GM23338 (cell line): ENCODE measurements at regions not wholly inside any gene's neighbourhood (a gene's known extent, or its start where the extent isn't known, plus 50 kb on each side); places are given as distances from the start of the nearest gene placed in this dataset.

ENCODE experiments used
- ATAC-seq: fragments of 200-7000 bp; cut with Tn5 transposase; 3 replicates; pipeline ENCODE4 v1.9.1; 2020
- DNase-seq: peaks from one replicate; pipeline ENCODE4 v3.0.0-alpha.2; 2015; ENCODE audit warnings: low spot score
- H2AFZ ChIP-seq: fragments of 200-600 bp; sonication (generic); 2 replicates; pipeline ENCODE4 v1.8.0; 2016; ENCODE audit warnings: antibody characterized with exemption, mild to moderate bottlenecking, moderate library complexity
- H3F3A ChIP-seq: fragments of 200-600 bp; sonication (generic); replicated peaks from 2 replicates; pipeline ENCODE4 v1.8.0; 2017; ENCODE audit warnings: antibody characterized with exemption, mixed run types, low read depth
- H3K27ac ChIP-seq: fragments of 200-600 bp; sonication (generic); 2 replicates; pipeline ENCODE4 v1.6.1; 2016; ENCODE audit warnings: low read depth
- H3K27me3 ChIP-seq: fragments of 200-600 bp; sonication (generic); 2 replicates; pipeline ENCODE4 v1.8.0; 2016; ENCODE audit warnings: mild to moderate bottlenecking, mixed run types, moderate library complexity; ENCODE audit not compliant: insufficient read depth
- H3K36me3 ChIP-seq: fragments of 200-600 bp; sonication (generic); 2 replicates; pipeline ENCODE4 v1.8.0; 2016; ENCODE audit warnings: mild to moderate bottlenecking; ENCODE audit not compliant: insufficient read depth
- H3K4me1 ChIP-seq: fragments of 200-600 bp; sonication (generic); 2 replicates; pipeline ENCODE4 v1.8.0; 2016; ENCODE audit warnings: mild to moderate bottlenecking, moderate library complexity; ENCODE audit not compliant: insufficient read depth
- H3K4me2 ChIP-seq: fragments of 200-600 bp; sonication (generic); 2 replicates; pipeline ENCODE4 v1.7.1; 2017; ENCODE audit warnings: mixed run types
- H3K4me3 ChIP-seq: fragments of 200-600 bp; sonication (generic); 2 replicates; pipeline ENCODE4 v1.6.1; 2016; ENCODE audit warnings: mixed run types
- H3K79me2 ChIP-seq: fragments of 200-600 bp; sonication (generic); replicated peaks from 2 replicates; pipeline ENCODE4 v1.8.0; 2017; ENCODE audit warnings: mild to moderate bottlenecking; ENCODE audit not compliant: insufficient read depth
- H3K9me2 ChIP-seq: fragments of 200-600 bp; sonication (generic); 2 replicates; pipeline ENCODE4 v1.8.0; 2017; ENCODE audit not compliant: insufficient read depth
- H4K20me1 ChIP-seq: fragments of 200-600 bp; sonication (generic); replicated peaks from 2 replicates; pipeline ENCODE4 v1.8.0; 2017; ENCODE audit warnings: mild to moderate bottlenecking; ENCODE audit not compliant: insufficient read depth
- H3K27ac Mint-ChIP-seq: 2 replicates; pipeline ENCODE4 v1.8.0; 2020; ENCODE audit warnings: inconsistent platforms, mild to moderate bottlenecking, moderate library complexity, mixed read lengths
- H3K27me3 Mint-ChIP-seq: 3 replicates; pipeline ENCODE4 v1.8.0; 2022; ENCODE audit warnings: low read depth, mild to moderate bottlenecking, moderate library complexity, mixed read lengths, inconsistent platforms; ENCODE audit not compliant: insufficient read depth, poor library complexity
- H3K36me3 Mint-ChIP-seq: 3 replicates; pipeline ENCODE4 v1.8.0; 2021; ENCODE audit warnings: low read depth, mild to moderate bottlenecking, inconsistent platforms, moderate library complexity, mixed read lengths
- H3K4me1 Mint-ChIP-seq: 3 replicates; pipeline ENCODE4 v1.8.0; 2020; ENCODE audit warnings: mild to moderate bottlenecking, inconsistent platforms, mixed read lengths
- H3K4me3 Mint-ChIP-seq: 3 replicates; pipeline ENCODE4 v1.8.0; 2021; ENCODE audit warnings: moderate library complexity, mild to moderate bottlenecking, inconsistent platforms, mixed read lengths
- H3K9me3 Mint-ChIP-seq: 3 replicates; pipeline ENCODE4 v1.8.0; 2020; ENCODE audit warnings: moderate library complexity, mild to moderate bottlenecking, inconsistent platforms, mixed read lengths
- CREB1 ChIP-seq: fragments of 250-450 bp; sonication (Bioruptor Pico); IDR thresholded peaks from 2 replicates; pipeline ENCODE4 v1.5.0; 2020; ENCODE audit warnings: low read depth, mild to moderate bottlenecking, moderate library complexity
- CTCF ChIP-seq, 2 experiments: fragments of 200-600 bp in 1 of 2; sonication (generic) in 1 of 2; conservative IDR thresholded peaks; 2 replicates each; pipeline versions ENCODE4 v1.5.1 to v1.6.1; 2016 to 2017; ENCODE audit warnings: antibody characterized with exemption in 2 of 2, low read depth in 2 of 2, mild to moderate bottlenecking in 2 of 2, moderate library complexity in 1 of 2
- ETS1 ChIP-seq: IDR thresholded peaks from 2 replicates; pipeline ENCODE4 v1.6.1; 2016; ENCODE audit warnings: antibody characterized with exemption
- EZH2 ChIP-seq: fragments of 200-600 bp; sonication (generic); IDR thresholded peaks from one replicate; pipeline ENCODE4 v1.8.0; 2017; ENCODE audit warnings: antibody characterized with exemption, mild to moderate bottlenecking, low read depth; ENCODE audit not compliant: unreplicated experiment
- EZH2phosphoT487 ChIP-seq: fragments of 200-600 bp; sonication (generic); IDR thresholded peaks from one replicate; pipeline ENCODE4 v1.8.1; 2018; ENCODE audit warnings: antibody characterized with exemption; ENCODE audit not compliant: unreplicated experiment
- JUNB ChIP-seq: IDR thresholded peaks from one replicate; pipeline ENCODE4 v1.6.1; 2016; ENCODE audit warnings: antibody characterized with exemption; ENCODE audit not compliant: unreplicated experiment
- NANOG ChIP-seq: IDR thresholded peaks from 2 replicates; pipeline ENCODE4 v1.6.1; 2016; ENCODE audit warnings: antibody characterized with exemption, borderline replicate concordance
- POLR2AphosphoS5 ChIP-seq: IDR thresholded peaks from 2 replicates; pipeline ENCODE4 v1.6.1; 2016; ENCODE audit warnings: antibody characterized with exemption, low read depth
- STAT1 ChIP-seq: IDR thresholded peaks from one replicate; pipeline ENCODE4 v1.6.1; 2016; ENCODE audit warnings: antibody characterized with exemption; ENCODE audit not compliant: unreplicated experiment
- ZNF114 ChIP-seq: fragments of 250-450 bp; sonication (Bioruptor Pico); IDR thresholded peaks from 2 replicates; pipeline ENCODE4 v1.5.0; 2020; ENCODE audit warnings: mild to moderate bottlenecking, moderate library complexity
- ZNF331 ChIP-seq: fragments of 250-450 bp; sonication (Bioruptor Pico); IDR thresholded peaks from 2 replicates; pipeline ENCODE4 v1.5.0; 2020; ENCODE audit warnings: low read depth, mild to moderate bottlenecking, moderate library complexity
- ZNF462 ChIP-seq: fragments of 250-450 bp; sonication (Bioruptor Pico); IDR thresholded peaks from 2 replicates; pipeline ENCODE4 v1.5.0; 2020; ENCODE audit warnings: mild to moderate bottlenecking, moderate library complexity
- TF ChIP-seq, protein P1 (sequence below): IDR thresholded peaks from one replicate; pipeline ENCODE4 v1.6.1; 2018; ENCODE audit warnings: antibody characterized with exemption; ENCODE audit not compliant: unreplicated experiment

- H3K27me3 ChIP-seq: no peaks in the 10 kb centered on the region
- no peak overlapping the region for H3K4me3 Mint-ChIP-seq
Measured at GRCh38 chr3:73321286-73321999, 260.0 kb downstream of the EBLN2 start.

More at GRCh38 chr3:73321286-73321999, 260.0 kb downstream of the EBLN2 start:
- H3K36me3 Mint-ChIP-seq: no peaks in the 10 kb centered on the region
- Histone ChIP-seq H2AFZ (no peak overlapping the region), H3K4me3 (no peak overlapping the region), H3F3A (no peaks in the 10 kb centered on the region), H3K9me2 (0 out of 2 replicates have a peak, but pooled peaks cover 5% of the 10 kb centered on the region), H3K4me1 (no peaks in the 10 kb centered on the region), H3K27ac (no peak overlapping the region), H3K4me2 (no peak overlapping the region), H3K79me2 (no peaks in the 10 kb centered on the region), H4K20me1 (no peaks in the 10 kb centered on the region; the same call in 1 of the 2 replicates), H3K36me3 (no peaks in the 10 kb centered on the region)
- H3K27ac Mint-ChIP-seq: no peak overlapping the region
- no peak for TF ChIP-seq ZNF462 (CRISPR knock-in tag)
- TF ChIP-seq STAT1: no peak
- no peak for TF ChIP-seq CTCF (conservative IDR thresholded peaks at IDR 0.05; ENCODE audit: low read depth in 2 of 2)
- no peak for TF ChIP-seq ZNF114 (CRISPR knock-in tag)
- no peak for TF ChIP-seq EZH2phosphoT487
- TF ChIP-seq ZNF331 (CRISPR knock-in tag): no peak
- TF ChIP-seq JUNB: no peak
- TF ChIP-seq POLR2AphosphoS5: no peak
- no peak for TF ChIP-seq ETS1
- TF ChIP-seq CREB1 (CRISPR knock-in tag): no peak
- TF ChIP-seq, protein P1, sequence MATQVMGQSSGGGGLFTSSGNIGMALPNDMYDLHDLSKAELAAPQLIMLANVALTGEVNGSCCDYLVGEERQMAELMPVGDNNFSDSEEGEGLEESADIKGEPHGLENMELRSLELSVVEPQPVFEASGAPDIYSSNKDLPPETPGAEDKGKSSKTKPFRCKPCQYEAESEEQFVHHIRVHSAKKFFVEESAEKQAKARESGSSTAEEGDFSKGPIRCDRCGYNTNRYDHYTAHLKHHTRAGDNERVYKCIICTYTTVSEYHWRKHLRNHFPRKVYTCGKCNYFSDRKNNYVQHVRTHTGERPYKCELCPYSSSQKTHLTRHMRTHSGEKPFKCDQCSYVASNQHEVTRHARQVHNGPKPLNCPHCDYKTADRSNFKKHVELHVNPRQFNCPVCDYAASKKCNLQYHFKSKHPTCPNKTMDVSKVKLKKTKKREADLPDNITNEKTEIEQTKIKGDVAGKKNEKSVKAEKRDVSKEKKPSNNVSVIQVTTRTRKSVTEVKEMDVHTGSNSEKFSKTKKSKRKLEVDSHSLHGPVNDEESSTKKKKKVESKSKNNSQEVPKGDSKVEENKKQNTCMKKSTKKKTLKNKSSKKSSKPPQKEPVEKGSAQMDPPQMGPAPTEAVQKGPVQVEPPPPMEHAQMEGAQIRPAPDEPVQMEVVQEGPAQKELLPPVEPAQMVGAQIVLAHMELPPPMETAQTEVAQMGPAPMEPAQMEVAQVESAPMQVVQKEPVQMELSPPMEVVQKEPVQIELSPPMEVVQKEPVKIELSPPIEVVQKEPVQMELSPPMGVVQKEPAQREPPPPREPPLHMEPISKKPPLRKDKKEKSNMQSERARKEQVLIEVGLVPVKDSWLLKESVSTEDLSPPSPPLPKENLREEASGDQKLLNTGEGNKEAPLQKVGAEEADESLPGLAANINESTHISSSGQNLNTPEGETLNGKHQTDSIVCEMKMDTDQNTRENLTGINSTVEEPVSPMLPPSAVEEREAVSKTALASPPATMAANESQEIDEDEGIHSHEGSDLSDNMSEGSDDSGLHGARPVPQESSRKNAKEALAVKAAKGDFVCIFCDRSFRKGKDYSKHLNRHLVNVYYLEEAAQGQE: no peak
- no peak for TF ChIP-seq EZH2
- TF ChIP-seq NANOG: no peak
- H3K4me1 Mint-ChIP-seq: no peaks in the 10 kb centered on the region
- peaks cover 2% of the 10 kb centered on the region for H3K27me3 Mint-ChIP-seq
- DNase-seq: no peak
- no peak for ATAC-seq
- H3K9me3 Mint-ChIP-seq: peaks cover 8% of the 10 kb centered on the region; the same call in 1 of the 3 replicates
